ENCODE measurements at regions not wholly inside any gene's neighbourhood (a gene's known extent, or its start where the extent isn't known, plus 50 kb on each side); places are given as distances from the start of the nearest gene placed in this dataset.

GRCh38 chr4:14384824-14385223 is 617.5 kb upstream of the CPEB2 start:
- TF ChIP-seq GATA2 (IDR thresholded peaks at IDR 0.05; ENCODE audit: low read depth, low read length) = no peak
- no peak for TF ChIP-seq GATA3 (IDR thresholded peaks at IDR 0.05; ENCODE audit: low read depth, low read length)

Measured in SH-SY5Y (cell line).